ENCODE measurements at regions not wholly inside any gene's neighbourhood (a gene's known extent, or its start where the extent isn't known, plus 50 kb on each side); places are given as distances from the start of the nearest gene placed in this dataset.

DNA sequence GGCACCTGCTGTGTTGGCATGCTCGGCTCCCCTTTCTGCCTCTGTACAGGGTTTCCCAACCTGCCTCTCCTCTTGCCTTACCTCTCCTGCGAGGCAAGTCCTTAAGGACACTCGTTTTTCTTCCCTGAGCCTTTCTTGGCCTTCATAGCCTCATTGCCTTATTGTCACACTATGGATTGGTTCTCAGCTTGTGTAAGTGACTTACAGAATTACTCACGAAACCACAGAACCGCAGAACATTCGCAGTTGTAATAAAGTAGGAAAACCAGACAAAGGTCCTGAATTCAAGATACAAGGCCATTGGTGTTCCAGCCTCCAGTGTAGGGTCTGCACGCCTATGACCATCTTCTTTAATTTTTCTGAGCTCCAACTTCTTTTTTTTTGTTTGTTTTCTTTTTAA is 317.6 kb upstream of the SMIM21 start:
- TF ChIP-seq CTCF (IDR thresholded peaks at IDR 0.05; ENCODE audit: insufficient read depth, low read depth, low read length) (no peak), EZH2 (IDR thresholded peaks at IDR 0.05; ENCODE audit: insufficient read depth, low read length) (no peak)

Data from astrocyte (in vitro differentiated cells and primary cell).